ENCODE measurements at regions not wholly inside any gene's neighbourhood (a gene's known extent, or its start where the extent isn't known, plus 50 kb on each side); places are given as distances from the start of the nearest gene placed in this dataset.

DNA sequence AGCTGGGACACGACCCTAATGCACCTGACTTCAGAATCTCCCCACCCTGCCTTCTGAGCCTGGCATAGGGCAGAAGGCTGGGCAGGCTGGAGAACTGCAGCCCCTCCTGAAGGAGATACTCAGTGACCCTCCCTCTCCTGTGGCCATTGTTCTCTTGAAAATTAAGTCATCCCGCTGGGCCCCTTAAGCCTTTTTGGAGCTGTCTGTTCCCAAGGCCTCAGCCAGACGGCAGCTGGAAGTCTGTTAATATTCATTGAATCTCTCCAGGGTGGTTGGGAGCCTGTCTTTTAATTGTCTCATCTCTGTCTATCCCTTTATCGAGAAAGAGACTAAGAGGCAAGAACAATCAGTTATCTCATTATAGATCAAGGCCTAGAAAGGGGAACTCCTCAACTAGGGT is 118.1 kb upstream of the PCBD1 start:
- peaks cover 14% of the 10 kb centered on the region for H3K4me1 ChIP-seq
- H3K36me3 ChIP-seq: no peaks in the 10 kb centered on the region
- H3K27me3 ChIP-seq (ENCODE audit: low read depth): no peaks in the 10 kb centered on the region
- no peak for DNase-seq
- H3K9me3 ChIP-seq (replicated peaks): no peaks in the 10 kb centered on the region
- TF ChIP-seq, protein P1, sequence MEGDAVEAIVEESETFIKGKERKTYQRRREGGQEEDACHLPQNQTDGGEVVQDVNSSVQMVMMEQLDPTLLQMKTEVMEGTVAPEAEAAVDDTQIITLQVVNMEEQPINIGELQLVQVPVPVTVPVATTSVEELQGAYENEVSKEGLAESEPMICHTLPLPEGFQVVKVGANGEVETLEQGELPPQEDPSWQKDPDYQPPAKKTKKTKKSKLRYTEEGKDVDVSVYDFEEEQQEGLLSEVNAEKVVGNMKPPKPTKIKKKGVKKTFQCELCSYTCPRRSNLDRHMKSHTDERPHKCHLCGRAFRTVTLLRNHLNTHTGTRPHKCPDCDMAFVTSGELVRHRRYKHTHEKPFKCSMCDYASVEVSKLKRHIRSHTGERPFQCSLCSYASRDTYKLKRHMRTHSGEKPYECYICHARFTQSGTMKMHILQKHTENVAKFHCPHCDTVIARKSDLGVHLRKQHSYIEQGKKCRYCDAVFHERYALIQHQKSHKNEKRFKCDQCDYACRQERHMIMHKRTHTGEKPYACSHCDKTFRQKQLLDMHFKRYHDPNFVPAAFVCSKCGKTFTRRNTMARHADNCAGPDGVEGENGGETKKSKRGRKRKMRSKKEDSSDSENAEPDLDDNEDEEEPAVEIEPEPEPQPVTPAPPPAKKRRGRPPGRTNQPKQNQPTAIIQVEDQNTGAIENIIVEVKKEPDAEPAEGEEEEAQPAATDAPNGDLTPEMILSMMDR (IDR thresholded peaks at IDR 0.05; ENCODE audit: borderline replicate concordance): no peak
- no peak overlapping the region for H3K4me3 ChIP-seq
- no peak overlapping the region for H3K27ac ChIP-seq (replicated peaks)
- intact Hi-C loops (cut with micrococcal nuclease): no loop called here

DNA sequence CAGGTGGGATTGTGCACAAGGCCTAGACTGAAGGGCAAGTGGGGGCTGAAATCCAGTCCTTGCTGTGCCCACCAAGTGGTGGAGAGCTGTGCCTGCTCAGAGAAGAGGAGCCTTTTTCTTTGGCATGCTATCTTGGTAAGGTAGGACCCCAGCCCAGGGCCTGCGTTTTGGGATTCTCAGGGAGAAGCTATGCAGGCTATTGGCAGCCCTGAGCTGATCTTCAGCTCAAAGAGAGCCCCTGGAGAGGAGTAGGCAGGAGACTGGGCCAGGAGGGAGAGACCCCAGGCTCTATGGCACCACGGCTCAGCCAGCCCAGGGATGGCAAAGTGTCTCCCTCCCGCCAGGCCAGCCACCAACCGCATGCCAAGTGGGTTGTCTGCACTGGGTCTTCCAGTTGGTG is 119.2 kb upstream of the PCBD1 start:
- Histone ChIP-seq H3K27me3 (ENCODE audit: low read depth) (no peaks in the 10 kb centered on the region), H3K4me1 (peaks cover 14% of the 10 kb centered on the region), H3K9me3 (replicated peaks) (no peaks in the 10 kb centered on the region), H3K27ac (replicated peaks) (no peak overlapping the region), H3K36me3 (no peaks in the 10 kb centered on the region), H3K4me3 (no peak overlapping the region)
- DNase-seq: no peak
- TF ChIP-seq, protein P1 (IDR thresholded peaks at IDR 0.05; ENCODE audit: borderline replicate concordance): no peak
- intact Hi-C loops (cut with micrococcal nuclease): no loop called here

DNA sequence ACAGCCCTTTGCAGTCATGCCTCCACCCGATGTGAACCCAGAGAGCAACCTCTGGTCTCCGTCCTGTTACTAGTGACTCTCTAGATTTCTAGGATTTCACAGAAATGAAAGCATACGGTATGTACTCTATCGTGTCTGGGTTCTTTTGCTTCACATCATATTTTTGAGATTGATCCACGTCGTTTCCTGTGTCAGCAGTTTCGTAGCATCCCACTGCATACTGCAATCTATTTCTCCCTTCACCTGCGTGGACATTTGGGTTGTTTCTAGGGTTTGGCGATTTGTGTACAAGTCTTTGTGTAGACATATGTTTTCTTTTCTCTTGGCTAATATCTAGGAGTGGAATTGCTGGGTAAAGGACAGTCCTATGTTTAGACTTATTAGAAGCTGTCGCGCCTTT is 119.8 kb upstream of the PCBD1 start:
- no peaks in the 10 kb centered on the region for H3K9me3 ChIP-seq (replicated peaks)
- no peak for DNase-seq
- no peak overlapping the region for H3K4me3 ChIP-seq
- no peaks in the 10 kb centered on the region for H3K27me3 ChIP-seq (ENCODE audit: low read depth)
- intact Hi-C loops (cut with micrococcal nuclease): no loop called here
- TF ChIP-seq, protein P1 (IDR thresholded peaks at IDR 0.05; ENCODE audit: borderline replicate concordance): no peak
- H3K4me1 ChIP-seq: peaks cover 14% of the 10 kb centered on the region
- no peak overlapping the region for H3K27ac ChIP-seq (replicated peaks)
- no peaks in the 10 kb centered on the region for H3K36me3 ChIP-seq

DNA sequence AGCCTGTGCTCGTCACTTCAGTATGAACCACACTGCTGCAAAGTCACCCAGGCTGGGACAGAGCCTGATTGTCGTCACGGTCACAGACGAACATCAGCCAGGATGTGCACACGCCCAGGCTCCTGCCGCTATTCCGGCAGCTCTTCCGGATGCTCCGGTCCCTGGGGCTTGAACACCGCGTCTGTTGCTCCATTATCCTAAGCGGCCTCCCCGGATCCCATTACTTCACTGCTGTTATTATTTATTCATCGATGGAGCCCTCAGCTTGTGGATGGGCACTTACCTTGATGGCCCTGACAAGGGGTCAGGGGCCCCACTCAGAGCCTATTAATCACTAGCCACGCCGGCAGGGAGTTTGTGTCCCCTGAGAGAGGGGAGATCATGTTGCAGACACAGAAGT is 120.8 kb upstream of the PCBD1 start:
- Histone ChIP-seq H3K9me3 (replicated peaks) (no peaks in the 10 kb centered on the region), H3K36me3 (no peaks in the 10 kb centered on the region), H3K4me3 (no peak overlapping the region), H3K27ac (replicated peaks) (no peak overlapping the region), H3K27me3 (ENCODE audit: low read depth) (no peaks in the 10 kb centered on the region), H3K4me1 (peaks cover 24% of the 10 kb centered on the region)
- TF ChIP-seq, protein P1 (IDR thresholded peaks at IDR 0.05; ENCODE audit: borderline replicate concordance): no peak
- intact Hi-C loops (cut with micrococcal nuclease): no loop called here
- no peak for DNase-seq

DNA sequence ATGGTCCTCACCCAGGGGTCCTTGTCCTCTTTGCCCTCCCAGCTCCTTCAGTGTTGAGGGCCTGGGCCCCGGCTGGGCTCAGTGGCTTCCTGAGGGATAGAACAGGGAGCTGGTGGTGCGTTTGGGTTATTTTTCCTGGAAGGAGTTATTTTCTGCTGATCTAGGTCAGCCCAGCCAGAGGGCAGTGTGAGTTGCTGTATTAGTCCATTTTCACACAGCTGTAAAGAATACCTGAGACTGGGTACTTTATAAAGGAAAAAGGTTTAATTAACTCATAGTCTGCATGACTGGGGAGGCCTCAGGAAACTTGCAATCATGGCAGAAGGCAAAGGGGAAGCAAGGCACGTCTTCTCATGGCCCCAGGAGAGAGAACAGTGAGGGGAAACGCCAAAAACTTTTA is 122.4 kb upstream of the PCBD1 start:
- TF ChIP-seq, protein P1 (IDR thresholded peaks at IDR 0.05; ENCODE audit: borderline replicate concordance): peak; percentile 10
- peaks cover 22% of the 10 kb centered on the region for H3K4me1 ChIP-seq
- intact Hi-C loops (cut with micrococcal nuclease): no loop called here
- no peaks in the 10 kb centered on the region for H3K36me3 ChIP-seq
- H3K27ac ChIP-seq (replicated peaks): no peak overlapping the region
- no peak for DNase-seq
- H3K27me3 ChIP-seq (ENCODE audit: low read depth): no peaks in the 10 kb centered on the region
- no peaks in the 10 kb centered on the region for H3K9me3 ChIP-seq (replicated peaks)
- H3K4me3 ChIP-seq: no peak overlapping the region

DNA sequence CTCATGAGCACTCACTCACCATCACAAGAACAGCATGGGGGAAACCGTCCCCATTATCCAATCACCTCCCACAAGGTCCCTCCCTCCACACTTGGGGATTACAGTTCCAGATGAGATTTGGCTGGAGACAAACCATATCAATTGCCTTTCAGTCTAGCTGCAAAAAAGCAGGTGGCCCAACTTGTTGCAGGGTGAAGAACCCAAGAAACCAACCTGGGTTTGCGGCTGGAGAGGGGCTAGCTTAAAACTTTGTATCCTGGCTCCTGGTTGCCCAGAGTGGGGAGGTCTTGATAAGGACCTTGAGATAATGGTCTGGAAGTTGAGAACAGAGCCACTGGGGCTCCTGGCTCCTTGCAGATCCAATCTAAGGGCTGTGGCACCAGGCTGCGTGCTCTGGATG is 122.8 kb upstream of the PCBD1 start:
- DNase-seq: no peak
- H3K27ac ChIP-seq (replicated peaks): no peak overlapping the region
- peaks cover 18% of the 10 kb centered on the region for H3K4me1 ChIP-seq
- no peaks in the 10 kb centered on the region for H3K27me3 ChIP-seq (ENCODE audit: low read depth)
- TF ChIP-seq, protein P1 (IDR thresholded peaks at IDR 0.05; ENCODE audit: borderline replicate concordance): no peak
- H3K9me3 ChIP-seq (replicated peaks): no peaks in the 10 kb centered on the region
- no peak overlapping the region for H3K4me3 ChIP-seq
- H3K36me3 ChIP-seq: no peaks in the 10 kb centered on the region
- intact Hi-C loops (cut with micrococcal nuclease): no loop called here
